CD14-positive monocyte (primary cell): ENCODE measurements at regions not wholly inside any gene's neighbourhood (a gene's known extent, or its start where the extent isn't known, plus 50 kb on each side); places are given as distances from the start of the nearest gene placed in this dataset.

ENCODE experiments used
- DNase-seq, 3 donors: peaks; one replicate each; pipeline ENCODE4 v3.0.0-alpha.2; 2011 to 2022
- H2AFZ ChIP-seq: 2 replicates; pipeline ENCODE4 v1.6.0; 2012; ENCODE audit warnings: mild to moderate bottlenecking, low read depth, low read length, inconsistent platforms; ENCODE audit not compliant: insufficient read depth, poor library complexity, severe bottlenecking
- H3K27ac ChIP-seq, 2 donors: 1 replicate in 1 of 2; 2 replicates in 1 of 2; pipeline ENCODE4 v1.5.1; 2012 to 2013; ENCODE audit warnings: low read length in 2 of 2, control low read depth in 1 of 2, inconsistent platforms in 1 of 2, low read depth in 1 of 2, mild to moderate bottlenecking in 1 of 2
- H3K27me3 ChIP-seq, 2 donors: one replicate each; pipeline versions ENCODE4 v1.6.0 to v1.6.1; 2011 to 2013; ENCODE audit warnings: low read length in 2 of 2; ENCODE audit not compliant: control insufficient read depth in 2 of 2, insufficient read depth in 2 of 2
- H3K36me3 ChIP-seq, 2 donors: replicated peaks in 1 of 2; 1 replicate in 1 of 2; 2 replicates in 1 of 2; pipeline versions ENCODE4 v1.5.1 to v1.6.1; 2012 to 2013; ENCODE audit warnings: low read length in 2 of 2, control low read depth in 1 of 2, inconsistent platforms in 1 of 2, mild to moderate bottlenecking in 1 of 2; ENCODE audit not compliant: insufficient read depth in 2 of 2, control insufficient read depth in 1 of 2
- H3K4me1 ChIP-seq, 2 donors: 1 replicate in 1 of 2; 2 replicates in 1 of 2; pipeline versions ENCODE4 v1.5.1 to v1.6.1; 2012 to 2013; ENCODE audit warnings: low read length in 2 of 2, control low read depth in 1 of 2, inconsistent platforms in 1 of 2, mild to moderate bottlenecking in 1 of 2, moderate library complexity in 1 of 2; ENCODE audit not compliant: insufficient read depth in 2 of 2, control insufficient read depth in 1 of 2
- H3K4me2 ChIP-seq: replicated peaks from 2 replicates; pipeline ENCODE3; 2012; ENCODE audit warnings: low read length, moderate library complexity, mild to moderate bottlenecking; ENCODE audit not compliant: poor library complexity, severe bottlenecking; ENCODE audit errors: extremely low read depth
- H3K4me3 ChIP-seq, 3 experiments: fragments of 200-600 bp in 1 of 3; sonication (generic) in 1 of 3; replicated peaks in 1 of 3; 1 replicate in 2 of 3; 2 replicates in 1 of 3; pipeline ENCODE4 v1.5.1; 2011 to 2013; ENCODE audit warnings: low read length in 3 of 3, mild to moderate bottlenecking in 3 of 3, control low read depth in 2 of 3, low read depth in 2 of 3, inconsistent platforms in 1 of 3, moderate library complexity in 1 of 3
- H3K79me2 ChIP-seq: 2 replicates; pipeline ENCODE4 v1.6.0; 2012; ENCODE audit warnings: mild to moderate bottlenecking, control low read depth, inconsistent platforms, low read length, moderate library complexity; ENCODE audit not compliant: insufficient read depth
- H3K9ac ChIP-seq: 2 replicates; pipeline ENCODE4 v1.6.0; 2017; ENCODE audit warnings: low read length, mild to moderate bottlenecking; ENCODE audit not compliant: insufficient read depth, poor library complexity, severe bottlenecking
- H3K9me3 ChIP-seq, 2 donors: replicated peaks in 1 of 2; 1 replicate in 1 of 2; 2 replicates in 1 of 2; pipeline versions ENCODE4 v1.5.1 to v1.6.1; 2012 to 2013; ENCODE audit warnings: low read length in 2 of 2, control low read depth in 1 of 2; ENCODE audit not compliant: control insufficient read depth in 1 of 2, insufficient read depth in 1 of 2
- H4K20me1 ChIP-seq: 2 replicates; pipeline ENCODE4 v1.6.0; 2012; ENCODE audit warnings: mild to moderate bottlenecking, low read length, control low read depth, moderate library complexity; ENCODE audit not compliant: insufficient read depth
- H3K27ac Mint-ChIP-seq, 7 donors: one replicate each; pipeline ENCODE4 v1.8.0; 2020; ENCODE audit warnings: mild to moderate bottlenecking in 7 of 7, mixed read lengths in 7 of 7, moderate library complexity in 6 of 7, inconsistent platforms in 2 of 7
- H3K27me3 Mint-ChIP-seq, 3 donors: one replicate each; pipeline ENCODE4 v1.8.0; 2021 to 2022; ENCODE audit warnings: low read depth in 3 of 3, mild to moderate bottlenecking in 3 of 3, mixed read lengths in 3 of 3, moderate library complexity in 3 of 3, inconsistent platforms in 1 of 3
- H3K36me3 Mint-ChIP-seq, 2 donors: one replicate each; pipeline ENCODE4 v1.8.0; 2020; ENCODE audit warnings: mixed read lengths in 2 of 2, inconsistent platforms in 1 of 2, mild to moderate bottlenecking in 1 of 2
- H3K4me1 Mint-ChIP-seq: one replicate; pipeline ENCODE4 v1.8.0; 2020; ENCODE audit warnings: mild to moderate bottlenecking, mixed read lengths
- H3K4me3 Mint-ChIP-seq, 2 donors: one replicate each; pipeline ENCODE4 v1.8.0; 2020; ENCODE audit warnings: mild to moderate bottlenecking in 2 of 2, mixed read lengths in 2 of 2, moderate library complexity in 1 of 2
- H3K9me3 Mint-ChIP-seq, 7 donors: one replicate each; pipeline ENCODE4 v1.8.0; 2020 to 2022; ENCODE audit warnings: mixed read lengths in 7 of 7, mild to moderate bottlenecking in 6 of 7, moderate library complexity in 6 of 7, inconsistent platforms in 2 of 7
- WGBS: methylation state at CpG from one replicate; pipeline ENCODE4 v1.1.5; 2013; ENCODE audit warnings: missing lambda C conversion rate; ENCODE audit not compliant: insufficient coverage; 5-methylcytosine and 5-hydroxymethylcytosine counted together
- intact Hi-C, 2 donors: fragments of 100-400 bp; cut with micrococcal nuclease; formaldehyde crosslinking; loops; one replicate each; pipeline versions ENCODE4 v1.15.0 to v1.15.1; 2023
- TF ChIP-seq, protein P1 (sequence below): fragments of 200-600 bp; IDR thresholded peaks from one replicate; pipeline ENCODE4 v1.8.0; 2022; ENCODE audit warnings: antibody characterized with exemption, mild to moderate bottlenecking

DNA sequence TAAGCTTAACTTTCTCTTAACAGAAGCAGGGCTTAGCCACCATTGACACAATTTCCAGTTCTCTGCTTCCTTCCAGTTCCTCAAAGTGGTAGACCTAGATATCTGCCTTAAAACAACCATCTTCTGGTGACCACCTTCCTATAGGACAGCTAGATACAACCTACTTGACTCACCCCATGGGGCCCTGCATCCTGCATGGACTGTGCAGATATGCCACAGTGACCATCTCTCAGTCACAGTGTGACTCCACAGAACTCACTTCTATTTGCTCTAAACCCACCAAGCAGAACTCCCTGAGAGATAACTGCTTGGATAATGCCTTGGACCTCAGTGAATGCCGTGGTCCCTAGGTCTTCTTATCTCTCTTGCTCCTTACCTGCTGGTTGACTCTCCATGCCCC is 621.6 kb downstream of the IQCM start:
- H3K4me1 Mint-ChIP-seq: no peaks in the 10 kb centered on the region
- H3K27me3 Mint-ChIP-seq: peaks cover 0 to 1% (median 0%) of the 10 kb centered on the region in 3 donors
- peaks cover 0 to 5% (median 0%) of the 10 kb centered on the region in 7 donors for H3K9me3 Mint-ChIP-seq
- Histone ChIP-seq H3K79me2 (no peaks in the 10 kb centered on the region), H4K20me1 (no peaks in the 10 kb centered on the region), H2AFZ (no peak overlapping the region), H3K27me3 (no peaks in the 10 kb centered on the region), H3K4me3 (no peak overlapping the region), H3K9me3 (no peaks in the 10 kb centered on the region), H3K36me3 (no peaks in the 10 kb centered on the region), H3K27ac (no peak overlapping the region), H3K9ac (no peak overlapping the region), H3K4me2 (no peak overlapping the region), H3K4me1 (no peaks in the 10 kb centered on the region)
- no peak overlapping the region for H3K27ac Mint-ChIP-seq
- TF ChIP-seq, protein P1, sequence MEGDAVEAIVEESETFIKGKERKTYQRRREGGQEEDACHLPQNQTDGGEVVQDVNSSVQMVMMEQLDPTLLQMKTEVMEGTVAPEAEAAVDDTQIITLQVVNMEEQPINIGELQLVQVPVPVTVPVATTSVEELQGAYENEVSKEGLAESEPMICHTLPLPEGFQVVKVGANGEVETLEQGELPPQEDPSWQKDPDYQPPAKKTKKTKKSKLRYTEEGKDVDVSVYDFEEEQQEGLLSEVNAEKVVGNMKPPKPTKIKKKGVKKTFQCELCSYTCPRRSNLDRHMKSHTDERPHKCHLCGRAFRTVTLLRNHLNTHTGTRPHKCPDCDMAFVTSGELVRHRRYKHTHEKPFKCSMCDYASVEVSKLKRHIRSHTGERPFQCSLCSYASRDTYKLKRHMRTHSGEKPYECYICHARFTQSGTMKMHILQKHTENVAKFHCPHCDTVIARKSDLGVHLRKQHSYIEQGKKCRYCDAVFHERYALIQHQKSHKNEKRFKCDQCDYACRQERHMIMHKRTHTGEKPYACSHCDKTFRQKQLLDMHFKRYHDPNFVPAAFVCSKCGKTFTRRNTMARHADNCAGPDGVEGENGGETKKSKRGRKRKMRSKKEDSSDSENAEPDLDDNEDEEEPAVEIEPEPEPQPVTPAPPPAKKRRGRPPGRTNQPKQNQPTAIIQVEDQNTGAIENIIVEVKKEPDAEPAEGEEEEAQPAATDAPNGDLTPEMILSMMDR: no peak
- intact Hi-C loops: no loop called here
- no peak overlapping the region for H3K4me3 Mint-ChIP-seq
- no peak for DNase-seq
- no CpG with 5 or more reads among the region's 1 CpG for WGBS
- no peaks in the 10 kb centered on the region for H3K36me3 Mint-ChIP-seq

DNA sequence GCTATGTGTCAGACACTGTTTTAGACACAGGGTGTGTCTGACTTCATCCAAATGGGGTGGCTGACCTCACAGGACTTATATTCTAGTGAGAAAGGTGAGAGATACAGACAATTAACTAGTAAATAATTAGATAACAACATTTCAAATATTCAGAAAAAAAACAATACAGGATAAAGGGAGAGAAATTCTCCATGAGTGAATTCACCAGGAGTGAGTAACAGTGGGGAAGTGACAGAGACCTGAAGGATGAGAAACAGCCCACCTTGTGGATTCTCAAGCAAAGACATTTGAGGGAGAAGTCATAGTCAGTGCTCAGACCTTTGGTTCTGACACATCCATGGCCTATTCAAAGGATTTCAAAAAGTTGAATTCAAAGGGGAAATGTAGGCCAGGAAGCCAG is 627.9 kb downstream of the IQCM start:
- Histone ChIP-seq H3K4me1 (no peaks in the 10 kb centered on the region), H3K36me3 (no peaks in the 10 kb centered on the region), H3K27ac (no peak overlapping the region), H2AFZ (no peak overlapping the region), H3K4me3 (no peak overlapping the region), H3K79me2 (no peaks in the 10 kb centered on the region), H3K27me3 (no peaks in the 10 kb centered on the region), H3K4me2 (no peak overlapping the region), H4K20me1 (no peaks in the 10 kb centered on the region), H3K9ac (no peak overlapping the region), H3K9me3 (no peaks in the 10 kb centered on the region)
- no peaks in the 10 kb centered on the region for H3K36me3 Mint-ChIP-seq
- intact Hi-C loops: no loop called here
- H3K4me1 Mint-ChIP-seq: no peaks in the 10 kb centered on the region
- TF ChIP-seq, protein P1: no peak
- no peak overlapping the region for H3K27ac Mint-ChIP-seq
- peaks cover 0 to 10% (median 0%) of the 10 kb centered on the region in 7 donors for H3K9me3 Mint-ChIP-seq
- DNase-seq: no peak
- H3K4me3 Mint-ChIP-seq: no peak overlapping the region
- peaks cover 0 to 1% (median 0%) of the 10 kb centered on the region in 3 donors for H3K27me3 Mint-ChIP-seq
